ENCODE measurements at regions not wholly inside any gene's neighbourhood (a gene's known extent, or its start where the extent isn't known, plus 50 kb on each side); places are given as distances from the start of the nearest gene placed in this dataset.
A peak's percentile ranks its signal among the peaks of the same experiment; 100 is the strongest.
"Not testable (repeated sequence)": the region's sequence is repeated elsewhere in the genome, so short reads cannot be mapped to it uniquely, and the experiment has no call there.

DNA sequence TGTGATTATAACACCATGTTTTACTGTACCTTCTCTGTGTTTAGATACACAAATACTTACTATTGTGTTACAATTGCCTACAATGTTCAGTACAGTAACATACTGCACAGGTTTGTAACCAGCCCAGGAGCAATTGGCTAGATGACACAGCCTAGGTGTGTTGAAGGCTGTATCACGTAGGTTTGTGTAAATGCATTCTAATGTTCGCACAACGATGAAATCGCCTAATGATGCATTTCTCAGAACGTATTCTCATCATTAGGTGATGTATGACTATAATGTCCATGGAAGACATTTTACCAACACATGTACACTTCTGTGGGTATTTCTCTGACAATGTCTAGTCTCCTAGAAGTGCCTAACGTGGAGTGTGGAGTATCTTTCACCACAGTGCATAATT lies 165.9 kb upstream of the KLF7 start:
- DNase-seq: peak in 1 of 5 experiments; percentile 29

GRCh38 chr2:207332480-207333212 lies 166.9 kb upstream of the KLF7 start:
- DNase-seq: peak in 1 of 5 experiments; percentile 82

DNA sequence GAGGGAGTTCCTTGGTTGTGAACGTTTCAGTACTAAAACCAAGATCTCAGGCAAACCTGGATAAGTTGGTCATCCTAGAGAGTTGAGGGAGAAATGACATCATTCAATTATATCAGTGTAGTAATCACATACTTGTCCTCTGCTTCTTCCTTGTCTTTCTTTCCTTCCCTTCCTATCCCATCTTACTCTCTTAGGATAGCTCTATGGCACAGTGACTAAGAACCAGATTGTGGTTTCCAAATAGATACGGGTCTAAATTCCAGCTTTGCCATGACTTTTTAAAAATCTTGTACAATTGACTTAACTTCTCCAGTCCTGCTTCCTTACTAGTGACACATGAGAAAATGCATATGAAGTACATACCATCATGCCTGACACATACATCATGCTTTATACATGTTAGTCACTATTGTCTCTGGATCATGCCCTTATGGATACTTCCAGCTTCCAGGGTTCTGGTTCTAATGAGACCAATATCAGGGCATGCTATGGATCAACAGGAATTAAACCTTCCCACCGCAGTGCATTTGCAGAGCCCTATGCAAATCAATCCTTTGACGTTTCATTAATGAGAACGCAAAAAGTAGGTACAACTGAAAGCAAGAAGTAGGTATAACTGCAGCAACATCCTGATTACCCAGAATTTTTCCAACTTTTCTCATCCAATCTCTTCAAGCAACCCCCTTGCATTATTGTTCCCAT lies 168.0 kb upstream of the KLF7 start:
- DNase-seq: no peak

DNA sequence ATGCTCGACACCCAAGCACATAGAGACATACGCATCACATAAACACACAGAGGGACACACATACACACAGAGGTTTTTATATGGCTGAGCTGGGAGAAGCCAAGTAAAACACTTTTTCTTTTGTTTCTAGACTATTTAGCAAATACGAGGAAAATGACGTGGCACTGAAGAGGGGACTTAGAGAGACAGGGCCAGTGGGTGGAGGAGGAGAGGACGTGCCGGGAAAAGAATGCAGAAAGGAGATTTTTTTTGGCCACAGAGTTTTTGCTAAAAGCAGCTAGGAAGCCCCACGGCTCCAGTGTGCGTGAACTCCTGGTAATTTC lies 168.5 kb upstream of the KLF7 start:
- peak in 1 of 5 experiments; percentile 55 for DNase-seq

DNA sequence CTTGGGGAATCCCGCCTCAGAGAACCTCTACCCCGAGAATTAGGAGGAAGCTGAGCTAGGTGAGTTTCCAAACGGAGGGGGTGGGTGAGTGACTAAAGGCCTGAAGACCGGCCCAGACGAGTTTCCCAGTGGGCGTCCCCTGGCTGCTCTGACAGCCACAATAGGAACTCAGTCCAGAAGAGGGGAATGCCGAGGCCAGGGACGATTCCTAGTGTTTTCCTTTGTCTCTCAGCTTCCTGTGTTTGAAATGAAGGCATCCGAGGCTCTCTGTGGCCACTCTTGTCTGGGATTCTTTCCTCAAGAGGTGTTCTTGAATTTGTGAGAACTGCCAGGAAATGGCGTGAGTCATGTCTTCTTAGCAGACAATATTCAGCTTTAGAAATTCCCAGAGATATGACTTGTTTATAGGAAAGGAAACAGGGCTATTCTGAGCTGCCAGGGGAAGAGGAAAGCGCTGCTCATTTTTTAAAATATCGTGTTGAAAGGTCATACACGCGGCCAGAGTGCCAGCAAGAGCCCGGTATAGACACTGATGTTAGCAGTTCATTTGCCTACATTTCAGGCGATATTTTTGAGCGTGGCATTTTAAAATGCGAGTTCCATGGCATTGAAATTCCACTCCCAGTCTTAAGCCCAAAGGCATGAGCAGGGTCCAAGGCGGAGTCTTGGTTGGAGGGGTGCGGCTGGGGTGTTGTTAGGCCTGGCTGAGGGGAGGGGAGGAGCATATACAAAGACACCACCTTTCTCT lies 169.1 kb upstream of the KLF7 start:
- DNase-seq: peak in 2 of 5 experiments; percentile 37 to 60

GRCh38 chr2:207337234-207338219 lies 171.8 kb upstream of the KLF7 start:
- DNase-seq: peak in 1 of 5 experiments; percentile 89

DNA sequence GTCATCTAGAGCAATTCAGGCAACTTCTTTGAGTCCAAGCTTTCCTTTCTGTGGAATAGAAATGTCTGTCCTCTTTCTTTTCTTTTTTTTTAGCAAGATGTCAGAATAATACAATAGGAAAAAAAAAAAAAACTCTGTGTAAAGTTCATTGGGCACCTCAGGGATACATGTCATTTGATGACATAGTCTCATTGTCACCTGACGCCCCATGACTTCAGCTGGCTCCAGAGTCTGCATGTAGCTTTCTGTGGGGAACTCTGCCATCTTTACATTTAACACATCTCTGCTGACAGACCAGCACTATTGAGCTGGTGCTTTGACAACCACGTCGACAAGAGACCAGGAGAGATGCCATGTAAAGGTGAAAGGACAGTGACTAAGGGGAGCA lies 172.5 kb upstream of the KLF7 start:
- DNase-seq: peak in 1 of 5 experiments; percentile 66

- DNase-seq: no peak
Observed at GRCh38 chr2:207338610-207339009, 172.9 kb upstream of the KLF7 start.

DNA sequence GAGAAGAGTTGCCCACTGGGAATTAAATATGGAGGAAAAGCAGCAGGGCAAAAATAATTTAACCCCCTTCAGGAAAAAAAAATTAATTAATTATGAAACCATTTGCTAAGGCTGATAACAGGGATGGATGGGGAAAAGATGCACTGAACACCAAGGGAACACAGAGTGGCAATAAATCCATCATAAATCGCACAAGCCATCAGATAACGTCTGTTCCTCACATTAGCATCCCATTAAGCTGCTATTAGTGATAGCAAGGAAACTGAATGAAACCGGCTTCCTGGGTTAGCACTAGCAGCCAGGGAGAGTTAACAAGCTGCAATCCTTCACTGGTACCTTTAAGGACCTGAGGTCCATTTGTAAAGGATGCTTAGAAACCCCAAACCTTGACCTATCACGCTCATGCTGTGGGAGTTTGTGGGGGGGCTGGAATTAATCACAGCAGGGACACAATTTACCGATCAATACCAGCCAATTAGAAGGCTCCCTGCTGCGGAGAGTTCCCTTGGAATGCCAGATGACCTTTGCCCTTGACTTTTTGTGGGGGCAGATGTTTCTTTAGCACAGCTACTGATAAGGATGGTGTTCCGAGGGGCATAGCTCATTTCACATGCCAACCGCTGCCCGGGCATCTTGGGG lies 175.5 kb upstream of the KLF7 start:
- no peak for DNase-seq

DNA sequence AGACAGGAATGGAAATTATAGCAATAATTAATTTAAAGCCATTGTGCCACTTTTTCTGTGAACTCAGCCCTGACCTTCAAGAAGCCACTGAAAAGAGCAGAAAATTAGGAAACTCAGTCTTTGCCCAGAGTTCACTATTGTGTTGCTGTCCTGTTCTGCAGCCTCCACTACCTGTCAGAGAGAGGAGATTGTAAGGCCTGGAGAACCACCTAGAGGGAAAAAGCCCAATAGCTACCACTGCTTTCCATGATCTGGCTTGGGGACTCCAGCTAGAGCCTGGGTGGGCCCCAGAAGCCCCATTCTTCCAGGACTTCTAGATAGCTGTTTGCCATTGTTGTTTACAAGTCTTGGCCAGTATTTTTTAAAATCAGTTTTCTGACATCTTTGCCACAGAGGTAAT lies 176.1 kb upstream of the KLF7 start:
- no peak for DNase-seq

- not testable (repeated sequence) for DNase-seq
Observed at GRCh38 chr2:207344596-207345394, 179.0 kb upstream of the KLF7 start.

GRCh38 chr2:207351171-207351570 lies 178.6 kb upstream of the CREB1 start:
- no peak for DNase-seq

- DNase-seq: peak in 1 of 5 experiments; percentile 78
Observed at GRCh38 chr2:207352978-207353671, 176.6 kb upstream of the CREB1 start.

DNA sequence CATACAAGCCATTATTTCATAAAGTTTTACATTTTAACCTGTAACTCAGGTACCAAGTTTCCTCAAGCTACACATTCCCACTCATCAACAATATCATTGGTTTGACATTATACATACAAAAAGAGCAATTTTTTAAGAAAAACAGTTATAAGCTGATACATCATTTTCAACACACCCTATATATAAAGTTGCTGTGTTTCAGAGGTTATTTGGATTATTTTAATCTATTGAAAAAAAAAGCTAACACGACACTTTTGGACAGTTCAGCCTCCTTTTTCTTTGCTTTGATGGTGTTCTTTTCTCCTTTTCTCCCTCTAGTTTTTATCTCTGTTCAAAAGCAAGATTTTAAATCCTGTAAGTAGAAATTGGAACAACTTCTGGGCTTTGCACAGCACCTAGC lies 175.9 kb upstream of the CREB1 start:
- DNase-seq: no peak

DNA sequence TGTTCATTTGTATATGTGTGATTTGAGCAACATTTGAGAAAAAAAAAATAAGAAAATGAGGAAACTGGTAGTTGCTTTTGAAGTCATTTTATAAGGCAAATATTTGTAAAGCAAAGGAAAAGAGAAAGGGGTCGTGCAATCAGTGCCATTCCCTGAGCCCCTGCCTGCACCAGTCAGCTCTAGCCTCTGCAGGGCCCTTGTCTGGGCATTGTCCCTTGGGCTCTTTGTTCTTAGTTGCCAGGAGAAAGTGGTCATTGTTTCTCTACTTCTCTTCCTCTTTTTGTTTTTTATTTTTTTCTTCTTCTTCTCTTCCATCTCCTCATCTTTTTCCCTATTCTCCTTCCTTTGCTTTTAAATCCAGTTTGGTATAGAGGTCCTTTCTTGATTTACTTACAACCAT lies 175.3 kb upstream of the CREB1 start:
- DNase-seq: no peak

GRCh38 chr2:207356567-207356966 lies 173.2 kb upstream of the CREB1 start:
- no peak for DNase-seq

GRCh38 chr2:207357216-207357615 lies 172.5 kb upstream of the CREB1 start:
- DNase-seq: no peak

GRCh38 chr2:207362716-207363115 lies 167.0 kb upstream of the CREB1 start:
- DNase-seq: no peak

GRCh38 chr2:207363761-207364290 lies 165.9 kb upstream of the CREB1 start:
- DNase-seq: no peak

- no peak for DNase-seq
Observed at GRCh38 chr2:207370646-207371045, 159.1 kb upstream of the CREB1 start.

Measured in T-helper 2 cell (primary cell).